SU-DHL-6 (cell line): ENCODE measurements at regions not wholly inside any gene's neighbourhood (a gene's known extent, or its start where the extent isn't known, plus 50 kb on each side); places are given as distances from the start of the nearest gene placed in this dataset.

Source experiments
- EZH2phosphoT487 ChIP-seq: fragments of 200-600 bp; sonication (generic), shearing (Covaris generic); conservative IDR thresholded peaks from 2 replicates; pipeline ENCODE4 v1.6.1; 2018; ENCODE audit warnings: mild to moderate bottlenecking, antibody characterized with exemption, low read length, moderate library complexity, mixed read lengths
- TF ChIP-seq, protein P1 (sequence below): fragments of 200-600 bp; sonication (generic); IDR thresholded peaks from one replicate; pipeline ENCODE4 v1.5.1; 2017; ENCODE audit warnings: antibody characterized with exemption, mild to moderate bottlenecking, low read length, moderate library complexity; ENCODE audit not compliant: insufficient read depth, poor library complexity, severe bottlenecking

DNA sequence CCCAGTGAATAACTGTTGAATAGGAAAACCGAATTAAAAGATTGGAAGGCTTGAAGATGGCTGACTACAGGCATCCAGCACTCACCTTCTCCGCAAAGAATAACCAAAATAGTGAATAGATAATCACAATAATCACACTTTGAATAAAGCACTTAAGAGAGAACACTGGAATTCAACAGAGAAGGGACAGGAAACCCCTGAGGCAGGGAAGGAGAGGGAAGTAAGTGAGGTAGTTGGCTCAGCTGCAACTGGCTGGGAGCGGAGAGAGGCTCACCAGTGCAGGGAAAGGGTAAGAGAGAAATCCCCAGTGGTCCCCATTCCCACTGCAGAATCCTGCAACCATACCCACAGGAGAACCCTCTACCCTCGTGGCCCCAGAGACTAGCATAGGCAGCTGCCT, 246.6 kb upstream of the NCKAP5 start:
- TF ChIP-seq, protein P1, sequence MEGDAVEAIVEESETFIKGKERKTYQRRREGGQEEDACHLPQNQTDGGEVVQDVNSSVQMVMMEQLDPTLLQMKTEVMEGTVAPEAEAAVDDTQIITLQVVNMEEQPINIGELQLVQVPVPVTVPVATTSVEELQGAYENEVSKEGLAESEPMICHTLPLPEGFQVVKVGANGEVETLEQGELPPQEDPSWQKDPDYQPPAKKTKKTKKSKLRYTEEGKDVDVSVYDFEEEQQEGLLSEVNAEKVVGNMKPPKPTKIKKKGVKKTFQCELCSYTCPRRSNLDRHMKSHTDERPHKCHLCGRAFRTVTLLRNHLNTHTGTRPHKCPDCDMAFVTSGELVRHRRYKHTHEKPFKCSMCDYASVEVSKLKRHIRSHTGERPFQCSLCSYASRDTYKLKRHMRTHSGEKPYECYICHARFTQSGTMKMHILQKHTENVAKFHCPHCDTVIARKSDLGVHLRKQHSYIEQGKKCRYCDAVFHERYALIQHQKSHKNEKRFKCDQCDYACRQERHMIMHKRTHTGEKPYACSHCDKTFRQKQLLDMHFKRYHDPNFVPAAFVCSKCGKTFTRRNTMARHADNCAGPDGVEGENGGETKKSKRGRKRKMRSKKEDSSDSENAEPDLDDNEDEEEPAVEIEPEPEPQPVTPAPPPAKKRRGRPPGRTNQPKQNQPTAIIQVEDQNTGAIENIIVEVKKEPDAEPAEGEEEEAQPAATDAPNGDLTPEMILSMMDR: no peak
- TF ChIP-seq EZH2phosphoT487: no peak
